GM12891 (cell line): ENCODE measurements at regions not wholly inside any gene's neighbourhood (a gene's known extent, or its start where the extent isn't known, plus 50 kb on each side); places are given as distances from the start of the nearest gene placed in this dataset.

Experiments used
- DNase-seq: peaks from one replicate; pipeline ENCODE4 v3.0.0; 2011; ENCODE audit warnings: low spot score; ENCODE audit not compliant: insufficient read length
- FAIRE-seq: peaks from 2 replicates; lab custom pipeline; 2011; peaks lifted over from hg19 to GRCh38; lab: Jason Lieb, UNC
- PAX5 ChIP-seq: IDR thresholded peaks from 2 replicates; pipeline ENCODE4 v1.6.1; 2011; ENCODE audit warnings: low read length, moderate library complexity, mild to moderate bottlenecking; ENCODE audit not compliant: insufficient read depth, severe bottlenecking
- POLR2A ChIP-seq: IDR thresholded peaks from 2 replicates; pipeline ENCODE4 v1.6.1; 2011; ENCODE audit warnings: low read depth, low read length, control low read depth
- POLR2AphosphoS5 ChIP-seq: IDR thresholded peaks from 2 replicates; pipeline ENCODE4 v1.6.1; 2011; ENCODE audit warnings: low read depth, low read length, control low read depth
- POU2F2 ChIP-seq: IDR thresholded peaks from 2 replicates; pipeline ENCODE4 v1.6.1; 2011; ENCODE audit warnings: low read depth, mild to moderate bottlenecking, control low read depth, low read length, moderate library complexity
- SPI1 ChIP-seq: IDR thresholded peaks from 2 replicates; pipeline ENCODE4 v1.6.1; 2011; ENCODE audit warnings: low read depth, low read length, control low read depth
- TAF1 ChIP-seq: IDR thresholded peaks from 2 replicates; pipeline ENCODE4 v1.6.1; 2011; ENCODE audit warnings: low read depth, low read length, control low read depth

DNA sequence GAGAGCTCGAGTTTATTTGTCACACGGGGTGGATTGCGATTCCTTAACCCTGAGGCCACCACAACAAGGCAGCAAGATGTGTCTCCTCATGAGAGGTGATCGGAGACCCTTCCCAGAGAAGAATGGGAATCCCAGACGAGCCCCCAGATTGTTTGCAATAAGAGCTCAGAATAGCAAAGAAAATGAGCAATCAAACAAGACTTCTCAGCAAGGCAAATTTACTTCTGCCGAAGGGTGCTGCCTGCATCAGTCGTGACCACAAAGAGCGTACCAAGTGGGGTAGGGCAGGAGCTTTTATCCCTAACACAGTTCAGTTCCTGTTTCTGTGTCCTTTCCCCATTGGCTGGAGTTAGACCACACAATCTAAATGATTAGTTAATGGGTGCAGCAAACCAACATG is 237.5 kb upstream of the SYT4 start:
- no peak for DNase-seq
- no peak for FAIRE-seq
- no peak for TF ChIP-seq POLR2AphosphoS5
- no peak for TF ChIP-seq TAF1
- no peak for TF ChIP-seq POU2F2

DNA sequence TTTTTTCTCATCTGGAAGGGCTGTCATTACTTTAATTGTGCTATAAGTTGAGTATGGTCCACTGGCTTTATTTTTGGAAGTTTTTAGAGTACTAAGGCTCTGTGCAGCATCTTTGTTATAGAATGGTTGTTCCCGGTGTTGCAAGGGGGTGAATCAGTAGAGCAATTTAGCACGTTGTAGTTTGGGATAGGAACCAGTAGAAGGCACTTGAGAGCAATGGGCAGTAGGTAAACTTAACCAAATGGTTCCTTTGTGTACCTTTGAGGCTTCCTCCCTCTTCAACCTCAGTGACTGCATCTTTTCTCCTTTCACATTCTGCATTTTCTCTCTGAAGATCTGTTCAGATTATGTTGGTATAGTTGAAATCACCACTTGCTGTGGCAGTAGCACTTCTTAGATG is 238.2 kb upstream of the SYT4 start:
- FAIRE-seq (no peak), DNase-seq (no peak)
- no peak for TF ChIP-seq POLR2AphosphoS5
- TF ChIP-seq PAX5 = no peak
- no peak for TF ChIP-seq SPI1

DNA sequence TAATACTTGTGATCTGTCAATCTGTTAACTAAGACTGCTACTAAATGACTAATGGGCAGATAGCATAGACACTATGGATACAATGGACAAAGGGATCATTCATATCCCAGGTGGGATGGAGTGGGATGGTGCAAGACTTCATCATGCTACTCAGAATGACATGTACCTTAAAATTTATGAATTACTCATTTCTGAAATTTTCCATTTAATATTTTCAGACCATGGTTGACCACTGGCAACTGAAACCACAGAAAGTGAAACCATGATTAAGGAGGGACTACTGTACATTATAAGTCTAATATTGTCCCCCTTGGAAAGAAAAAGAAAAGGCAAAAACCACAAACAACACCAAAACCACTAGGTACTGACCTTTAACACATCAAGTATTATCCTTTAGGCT is 247.0 kb upstream of the SYT4 start:
- TF ChIP-seq POLR2AphosphoS5 (no peak), POLR2A (no peak), POU2F2 (no peak), SPI1 (no peak), PAX5 (no peak), TAF1 (no peak)
- no peak for FAIRE-seq
- DNase-seq = no peak

DNA sequence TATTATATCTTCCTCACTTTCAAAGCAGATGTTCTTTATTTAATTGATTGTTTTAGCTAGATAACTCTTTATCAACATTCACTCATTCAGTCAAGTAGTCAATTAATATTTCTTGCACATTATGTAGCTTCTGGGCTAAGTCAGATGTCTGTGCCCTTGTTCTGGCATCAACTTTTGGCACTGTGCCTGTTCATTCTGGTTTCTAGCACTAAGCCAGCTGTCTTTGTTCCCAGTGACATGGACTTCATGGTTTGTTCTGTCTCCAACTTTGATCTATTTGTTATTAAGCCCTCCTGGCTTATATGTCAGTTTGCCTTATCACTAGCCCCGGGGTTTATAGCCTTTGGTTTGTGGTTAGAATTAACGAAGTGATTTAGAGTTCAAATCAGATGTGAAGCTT is 247.9 kb upstream of the SYT4 start:
- no peak for DNase-seq
- TF ChIP-seq SPI1 (no peak), TAF1 (no peak), POLR2A (no peak), POU2F2 (no peak), POLR2AphosphoS5 (no peak), PAX5 (no peak)
- no peak for FAIRE-seq

DNA sequence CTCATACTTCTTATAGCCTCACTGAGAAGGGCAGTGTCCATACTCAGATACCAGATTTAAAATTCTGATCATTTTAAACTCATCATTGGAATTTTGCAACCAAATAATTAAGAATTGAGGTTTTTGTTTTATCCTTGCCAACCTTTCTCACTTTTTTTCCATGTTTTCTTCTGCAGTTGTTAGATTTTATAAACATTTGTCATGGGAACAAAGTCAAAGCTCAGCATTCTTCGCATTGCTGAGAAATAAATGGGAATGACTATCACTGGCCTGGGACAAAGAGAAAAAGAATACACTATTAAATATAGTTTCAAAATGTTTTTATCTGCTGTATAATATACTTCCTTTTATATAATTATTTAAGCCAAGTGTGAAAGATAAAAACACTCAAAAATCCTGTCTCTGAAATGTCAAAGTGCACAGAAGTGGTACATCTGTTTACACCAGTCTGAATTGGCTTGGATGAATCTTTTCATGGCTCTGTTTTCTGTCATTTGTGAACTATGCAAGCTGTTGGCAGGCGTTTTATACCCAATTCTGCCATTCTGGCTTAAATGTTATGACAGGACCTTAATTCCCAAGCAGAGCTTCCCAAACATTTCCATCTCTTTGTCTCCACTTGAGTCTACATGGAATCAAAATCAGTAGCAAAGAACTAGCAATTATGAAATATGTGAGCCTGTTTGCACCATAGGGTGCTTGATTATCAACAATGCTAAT is 249.3 kb upstream of the SYT4 start:
- DNase-seq (no peak), FAIRE-seq (no peak)
- TF ChIP-seq POLR2AphosphoS5 = no peak
- TF ChIP-seq TAF1 = no peak
- TF ChIP-seq PAX5 = no peak

DNA sequence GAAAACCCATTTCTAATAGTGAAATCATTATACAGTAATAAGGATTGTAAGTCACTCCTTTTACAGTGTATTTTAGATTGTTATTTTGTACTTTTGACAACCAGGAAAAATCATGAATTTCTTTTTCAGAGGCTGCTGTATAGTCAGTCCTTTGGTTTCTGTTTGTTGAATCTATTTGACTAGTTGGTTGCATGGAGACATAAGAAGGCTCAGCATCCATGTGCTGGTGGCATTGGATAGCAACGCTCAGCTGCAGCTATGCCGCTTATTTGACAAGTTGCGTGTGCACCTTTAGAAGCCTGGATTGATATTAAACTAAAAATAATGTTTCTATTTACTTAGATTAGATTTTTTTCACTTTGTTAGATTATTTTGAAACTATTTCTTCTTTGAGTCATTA is 254.1 kb upstream of the SYT4 start:
- FAIRE-seq (no peak), DNase-seq (no peak)
- TF ChIP-seq SPI1 (no peak), PAX5 (no peak), POLR2A (no peak), POLR2AphosphoS5 (no peak)

DNA sequence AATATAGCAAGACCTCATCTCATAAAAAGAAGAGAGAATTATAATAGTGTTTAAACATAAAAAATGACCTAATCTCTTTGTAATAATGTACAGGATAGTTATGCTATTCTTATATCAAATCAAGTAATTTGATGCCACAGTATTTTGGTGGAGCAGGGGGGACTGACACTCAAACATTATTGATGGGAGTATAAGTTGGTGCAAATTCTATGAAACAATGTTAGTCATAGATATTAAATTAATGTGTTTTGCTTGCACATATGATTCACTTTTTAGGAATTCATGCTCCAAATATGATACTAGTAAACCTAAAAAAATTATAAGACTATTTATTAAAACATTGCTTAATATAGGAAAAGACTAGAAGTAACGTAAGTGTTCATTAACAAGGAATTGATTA is 256.1 kb upstream of the SYT4 start:
- FAIRE-seq = no peak
- TF ChIP-seq SPI1 (no peak), PAX5 (no peak), POU2F2 (no peak), POLR2AphosphoS5 (no peak), POLR2A (no peak), TAF1 (no peak)
- no peak for DNase-seq

DNA sequence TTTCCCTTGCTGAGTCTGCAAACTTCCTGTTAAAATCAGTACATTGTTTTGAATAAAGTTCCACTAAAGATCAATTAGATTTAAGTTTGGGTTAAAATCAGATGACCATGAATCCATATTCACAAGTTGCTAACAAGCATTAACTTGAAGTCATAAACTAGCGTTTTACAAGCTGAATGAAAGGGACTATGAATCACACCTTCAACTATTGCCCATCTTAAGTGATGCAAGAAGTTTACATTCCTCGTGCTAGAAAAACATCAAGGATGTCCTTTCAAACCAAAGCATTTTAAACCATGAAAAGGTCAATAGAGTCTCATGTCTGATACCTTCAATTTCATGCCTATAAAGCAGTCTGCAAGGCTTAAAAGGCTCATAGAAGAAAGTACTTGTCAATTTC is 257.2 kb upstream of the SYT4 start:
- no peak for DNase-seq
- FAIRE-seq = no peak
- TF ChIP-seq TAF1 = no peak
- no peak for TF ChIP-seq PAX5
- no peak for TF ChIP-seq POLR2AphosphoS5
- TF ChIP-seq POLR2A = no peak
- TF ChIP-seq POU2F2 = no peak
- TF ChIP-seq SPI1 = no peak

DNA sequence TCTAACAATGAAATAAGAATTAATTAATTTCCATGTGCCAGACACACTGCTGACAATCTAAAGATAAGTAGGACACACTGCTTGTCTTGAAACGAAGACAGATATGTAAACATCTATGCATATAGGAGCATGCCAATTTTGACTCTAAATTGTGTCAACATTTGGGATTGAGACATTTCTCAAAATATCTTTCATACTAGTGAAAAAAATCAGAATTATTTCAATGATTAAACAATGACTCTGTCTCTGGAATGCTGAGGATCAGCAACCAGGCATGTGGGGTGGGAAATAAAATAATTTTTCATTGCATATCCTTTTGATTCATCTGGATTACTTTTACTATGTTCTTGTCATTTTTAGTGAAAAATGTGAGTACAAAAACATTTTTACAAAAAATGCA is 262.6 kb upstream of the SYT4 start:
- TF ChIP-seq POU2F2 (no peak), SPI1 (no peak), POLR2AphosphoS5 (no peak), TAF1 (no peak), POLR2A (no peak), PAX5 (no peak)
- FAIRE-seq (no peak), DNase-seq (no peak)

DNA sequence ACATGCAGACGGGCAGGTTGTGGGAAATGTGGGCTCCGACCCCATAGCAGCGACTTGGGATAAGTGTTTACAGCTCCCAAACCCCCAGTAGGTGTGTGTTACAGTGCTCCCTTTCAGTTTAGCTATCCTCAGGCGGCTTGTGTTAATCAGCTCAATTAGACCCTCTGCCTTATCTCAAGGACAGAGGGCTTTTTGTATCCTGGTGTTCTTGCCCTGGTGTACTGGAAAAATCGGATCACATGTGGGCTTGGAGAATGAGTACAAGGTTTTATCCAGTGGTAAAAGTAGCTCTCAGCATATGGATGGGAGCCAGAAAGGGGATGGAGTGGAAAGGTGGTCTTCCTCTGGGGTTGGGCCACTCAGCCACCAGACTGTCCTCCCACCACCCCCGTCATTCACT is 264.7 kb upstream of the SYT4 start:
- DNase-seq (no peak), FAIRE-seq (no peak)
- TF ChIP-seq POLR2A (no peak), POU2F2 (no peak), TAF1 (no peak), SPI1 (no peak), POLR2AphosphoS5 (no peak), PAX5 (no peak)

DNA sequence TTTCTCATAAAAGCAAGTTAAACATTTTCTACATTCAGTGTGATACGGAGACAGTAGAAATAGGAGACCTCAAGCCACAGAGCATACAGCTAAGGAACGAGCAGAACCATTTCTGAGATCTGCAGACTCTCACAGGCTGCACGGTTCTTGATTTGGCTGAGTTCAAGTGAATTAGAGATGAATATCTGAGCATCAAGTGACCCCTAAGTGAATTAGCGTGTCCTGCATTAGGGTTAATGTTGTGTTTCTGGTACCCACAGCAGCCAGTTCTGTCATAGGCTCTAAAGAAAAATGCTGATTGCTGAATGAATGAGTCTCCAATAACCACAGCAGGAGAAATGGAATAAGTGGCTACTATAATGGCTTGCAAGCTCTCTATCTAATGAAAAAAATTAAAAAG is 265.9 kb upstream of the SYT4 start:
- DNase-seq = no peak
- TF ChIP-seq POLR2A (no peak), TAF1 (no peak), POU2F2 (no peak), PAX5 (no peak), SPI1 (no peak), POLR2AphosphoS5 (no peak)
- no peak for FAIRE-seq
